Stimulated activated CD8-positive, alpha-beta memory T cell treated with anti-CD3 and anti-CD28 coated beads, Interleukin-4, amount 100 ng/mL, for 24 hours (primary cell): ENCODE measurements at regions not wholly inside any gene's neighbourhood (a gene's known extent, or its start where the extent isn't known, plus 50 kb on each side); places are given as distances from the start of the nearest gene placed in this dataset.

Experiments
- DNase-seq: peaks from one replicate; pipeline ENCODE4 v3.0.0-alpha.2; 2020; ENCODE audit warnings: low read depth

- no peak for DNase-seq
These were observed 348.0 kb downstream of the PTPRU start for GRCh38 chr1:29584362-29584761.

GRCh38 chr1:29583727-29584126 is 347.4 kb downstream of the PTPRU start:
- DNase-seq, result no peak

GRCh38 chr1:29581256-29581655 is 344.9 kb downstream of the PTPRU start:
- DNase-seq, result no peak

- no peak for DNase-seq
These were observed 343.6 kb downstream of the PTPRU start for GRCh38 chr1:29579821-29580425.

GRCh38 chr1:29577512-29577911 is 341.2 kb downstream of the PTPRU start:
- no peak for DNase-seq

GRCh38 chr1:29576510-29576909 is 340.2 kb downstream of the PTPRU start:
- no peak for DNase-seq

GRCh38 chr1:29575826-29576225 is 339.5 kb downstream of the PTPRU start:
- no peak for DNase-seq

- no peak for DNase-seq
These were observed 339.0 kb downstream of the PTPRU start for GRCh38 chr1:29575277-29575676.

GRCh38 chr1:29574871-29575270 is 338.5 kb downstream of the PTPRU start:
- no peak for DNase-seq

- DNase-seq, result no peak
These were observed 333.8 kb downstream of the PTPRU start for GRCh38 chr1:29569971-29570634.

GRCh38 chr1:29567257-29567656 is 330.9 kb downstream of the PTPRU start:
- no peak for DNase-seq

- DNase-seq, result no peak
These were observed 329.2 kb downstream of the PTPRU start for GRCh38 chr1:29565490-29565889.

- DNase-seq, result no peak
These were observed 327.2 kb downstream of the PTPRU start for GRCh38 chr1:29563571-29563970.

- DNase-seq, result no peak
These were observed 326.8 kb downstream of the PTPRU start for GRCh38 chr1:29563092-29563491.

GRCh38 chr1:29559056-29559455 is 322.7 kb downstream of the PTPRU start:
- no peak for DNase-seq

GRCh38 chr1:29557701-29558600 is 321.6 kb downstream of the PTPRU start:
- DNase-seq, result no peak

- no peak for DNase-seq
These were observed 320.7 kb downstream of the PTPRU start for GRCh38 chr1:29557066-29557465.

- DNase-seq, result no peak
These were observed 320.3 kb downstream of the PTPRU start for GRCh38 chr1:29556657-29557056.

GRCh38 chr1:29555043-29555620 is 318.8 kb downstream of the PTPRU start:
- no peak for DNase-seq

GRCh38 chr1:29554208-29554778 is 318.0 kb downstream of the PTPRU start:
- DNase-seq, result no peak

- no peak for DNase-seq
These were observed 315.0 kb downstream of the PTPRU start for GRCh38 chr1:29551123-29551936.
